Lower leg skin (tissue), 4 donors: ENCODE measurements at regions not wholly inside any gene's neighbourhood (a gene's known extent, or its start where the extent isn't known, plus 50 kb on each side); places are given as distances from the start of the nearest gene placed in this dataset.

Source experiments
- DNase-seq, 2 donors: peaks; one replicate each; pipeline ENCODE4 v3.0.0-alpha.2; 2019; ENCODE audit warnings: low spot score in 2 of 2
- H3K4me3 ChIP-seq: fragments of 200-600 bp; sonication (generic); 2 replicates; pipeline ENCODE4 v1.5.1; 2017; ENCODE audit warnings: mild to moderate bottlenecking, low read depth; ENCODE audit not compliant: poor library complexity, severe bottlenecking
- CTCF ChIP-seq, 3 donors: fragments of 450-650 bp; IDR thresholded peaks; one replicate each; pipeline ENCODE4 v1.5.1; 2016; ENCODE audit warnings: antibody characterized with exemption in 3 of 3, mild to moderate bottlenecking in 3 of 3, moderate library complexity in 2 of 3
- POLR2A ChIP-seq, 2 donors: fragments of 450-650 bp; IDR thresholded peaks; one replicate each; pipeline ENCODE4 v1.6.1; 2016 to 2017; ENCODE audit warnings: antibody characterized with exemption in 2 of 2, mild to moderate bottlenecking in 1 of 2, moderate library complexity in 1 of 2
- WGBS, 2 donors: methylation state at CpG; one replicate each; pipeline ENCODE4 v1.1.5; 2018; 5-methylcytosine and 5-hydroxymethylcytosine counted together
- intact Hi-C: fragments of 100-400 bp; cut with DNase I; formaldehyde crosslinking; loops from one replicate; pipeline ENCODE4 v1.15.0; 2023; ENCODE audit warnings: low total_unique reads

DNA sequence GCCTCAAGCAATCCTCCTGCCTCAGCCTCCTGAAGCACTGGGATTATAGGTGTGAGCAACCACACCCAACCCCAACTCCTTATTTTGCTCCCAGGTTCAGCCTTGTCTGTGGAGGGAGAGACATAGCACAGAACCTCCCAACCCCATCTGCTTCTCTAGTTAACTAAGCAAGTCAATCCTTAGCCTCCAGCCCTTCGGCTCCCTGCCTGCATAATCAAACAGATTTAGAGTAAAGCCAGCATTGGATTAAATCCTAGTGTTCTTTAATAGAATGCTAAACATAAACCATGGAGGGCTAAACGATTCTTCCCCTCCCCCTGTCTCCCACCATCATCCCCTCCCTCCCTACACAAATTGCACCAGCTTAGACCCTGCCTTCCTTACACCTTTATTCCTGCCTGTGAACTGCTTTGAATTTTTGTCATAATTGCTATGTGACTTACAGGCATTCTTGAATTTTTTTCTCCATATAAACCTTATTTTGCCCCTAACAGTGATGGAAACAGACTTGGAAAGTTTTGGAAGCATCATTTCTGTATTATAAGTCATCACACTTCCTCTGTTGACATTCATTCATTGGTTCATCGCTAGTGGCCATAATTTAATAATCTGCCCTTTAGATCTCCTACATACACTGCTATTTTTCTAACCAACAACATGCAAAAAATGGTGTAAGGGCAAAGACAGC lies 72.6 kb upstream of the TOMM7 start:
- 49 to 55% methylated on average over 3 of the region's 3 CpGs for WGBS, 2 donors
- TF ChIP-seq POLR2A (IDR thresholded peaks at IDR 0.05) (no peak), CTCF (IDR thresholded peaks at IDR 0.05) (no peak)
- no peak overlapping the region for H3K4me3 ChIP-seq
- no peak for DNase-seq
- intact Hi-C loops: no loop called here

DNA sequence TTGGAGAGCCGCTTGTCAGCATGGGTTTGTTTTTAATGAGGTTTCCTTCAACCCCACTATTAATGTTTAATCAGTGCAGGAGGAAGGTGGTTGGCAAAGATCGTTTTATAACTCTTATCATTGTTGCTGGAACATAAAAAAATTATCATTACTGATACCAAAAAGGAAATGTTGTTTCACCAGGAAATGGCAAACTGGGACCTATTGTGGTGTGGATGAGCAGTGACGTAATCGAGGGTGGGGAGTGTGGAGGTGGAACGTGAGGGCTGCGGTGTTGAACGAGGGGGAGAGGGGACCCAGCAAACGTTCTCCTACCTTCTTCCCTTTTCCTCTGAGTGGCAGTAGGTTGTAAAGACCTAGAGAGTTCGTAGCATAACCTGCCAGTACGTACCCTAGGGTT lies 71.9 kb upstream of the TOMM7 start:
- 75 to 84% methylated on average over 10 of the region's 10 CpGs for WGBS, 2 donors
- intact Hi-C loops: no loop called here
- TF ChIP-seq CTCF (IDR thresholded peaks at IDR 0.05) (no peak), POLR2A (IDR thresholded peaks at IDR 0.05) (no peak)
- H3K4me3 ChIP-seq: no peak overlapping the region
- no peak for DNase-seq

GRCh38 chr7:22890773-22891172 lies 68.1 kb upstream of the TOMM7 start:
- intact Hi-C loops: no loop called here
- WGBS, 2 donors: 70 to 75% methylated on average over 4 of the region's 4 CpGs

GRCh38 chr7:22885797-22886261 lies 63.2 kb upstream of the TOMM7 start:
- H3K4me3 ChIP-seq: no peak overlapping the region
- WGBS, 2 donors: 10 to 17% methylated on average over 1 of the region's 1 CpG
- no peak for TF ChIP-seq CTCF (IDR thresholded peaks at IDR 0.05)
- TF ChIP-seq POLR2A (IDR thresholded peaks at IDR 0.05): no peak
- intact Hi-C loops: no loop called here
- DNase-seq: no peak

More at GRCh38 chr7:22890773-22891172, 68.1 kb upstream of the TOMM7 start:
- no peak overlapping the region for H3K4me3 ChIP-seq
- TF ChIP-seq POLR2A (IDR thresholded peaks at IDR 0.05): no peak
- TF ChIP-seq CTCF (IDR thresholded peaks at IDR 0.05): no peak
- no peak for DNase-seq

DNA sequence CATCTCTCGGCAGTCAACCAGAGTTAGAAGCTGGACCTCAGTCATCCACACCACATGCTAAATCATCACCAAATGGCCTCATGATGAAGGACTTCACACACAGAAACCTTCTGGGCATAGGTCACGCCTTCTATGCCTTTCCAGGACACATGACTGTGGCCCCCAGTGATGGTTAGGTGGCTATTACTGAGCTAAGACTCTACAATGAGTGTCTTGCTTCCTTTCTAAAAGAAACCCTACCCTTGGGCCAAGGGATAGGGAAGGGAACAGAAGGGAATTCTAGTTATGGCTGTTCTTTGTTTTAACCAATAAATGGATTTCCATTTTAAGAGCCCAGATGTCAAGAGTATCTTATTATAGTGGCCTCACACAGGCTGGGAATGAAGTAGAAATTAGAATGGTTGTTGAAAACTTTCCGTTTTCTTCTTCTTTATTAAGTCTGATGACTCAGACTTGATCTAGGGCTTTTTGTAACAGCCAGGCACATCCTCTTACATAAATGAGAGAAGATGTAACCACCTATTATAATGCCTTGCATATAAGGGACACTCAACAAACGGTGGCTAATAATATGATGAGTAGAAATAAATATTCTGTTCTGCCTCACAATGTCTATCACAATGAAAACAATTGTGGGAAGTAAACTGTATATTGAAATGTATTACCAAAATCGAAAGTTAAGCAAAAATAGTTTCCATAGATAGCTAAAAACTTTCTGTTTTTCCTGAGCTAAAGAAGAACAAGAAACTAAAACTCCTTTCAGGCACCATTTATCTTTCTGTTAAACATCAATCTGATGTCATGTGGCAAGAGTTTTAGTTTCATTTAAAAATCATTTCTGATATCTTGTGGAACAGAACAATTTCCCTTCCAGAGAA lies 62.5 kb upstream of the TOMM7 start:
- no peak overlapping the region for H3K4me3 ChIP-seq
- TF ChIP-seq POLR2A (IDR thresholded peaks at IDR 0.05): no peak
- no peak for TF ChIP-seq CTCF (IDR thresholded peaks at IDR 0.05)
- intact Hi-C loops: no loop called here
- no peak for DNase-seq
- WGBS, 2 donors: 67 to 70% methylated on average over 5 of the region's 5 CpGs
